ENCODE measurements at regions not wholly inside any gene's neighbourhood (a gene's known extent, or its start where the extent isn't known, plus 50 kb on each side); places are given as distances from the start of the nearest gene placed in this dataset.

DNA sequence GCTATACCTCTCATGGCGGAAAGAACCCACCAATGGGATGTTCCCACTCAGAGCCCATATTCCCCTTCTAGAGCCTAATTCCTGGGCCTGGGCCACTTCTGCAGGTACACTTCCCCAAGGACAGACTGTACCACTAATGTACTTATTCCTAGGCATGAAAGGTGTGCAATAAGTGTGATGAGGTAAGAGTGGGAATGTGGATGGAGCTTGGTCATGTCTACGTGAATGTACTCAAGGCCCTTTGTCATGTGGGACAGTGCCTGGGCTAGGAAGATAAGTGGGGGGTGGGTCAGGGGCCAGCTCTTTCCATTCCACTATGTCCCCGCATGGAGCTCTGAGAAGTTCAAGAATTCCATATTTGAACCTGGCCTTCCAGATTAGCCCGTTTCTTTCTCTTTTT lies 63.4 kb upstream of the FUT8 start:
- TF ChIP-seq, protein P1, sequence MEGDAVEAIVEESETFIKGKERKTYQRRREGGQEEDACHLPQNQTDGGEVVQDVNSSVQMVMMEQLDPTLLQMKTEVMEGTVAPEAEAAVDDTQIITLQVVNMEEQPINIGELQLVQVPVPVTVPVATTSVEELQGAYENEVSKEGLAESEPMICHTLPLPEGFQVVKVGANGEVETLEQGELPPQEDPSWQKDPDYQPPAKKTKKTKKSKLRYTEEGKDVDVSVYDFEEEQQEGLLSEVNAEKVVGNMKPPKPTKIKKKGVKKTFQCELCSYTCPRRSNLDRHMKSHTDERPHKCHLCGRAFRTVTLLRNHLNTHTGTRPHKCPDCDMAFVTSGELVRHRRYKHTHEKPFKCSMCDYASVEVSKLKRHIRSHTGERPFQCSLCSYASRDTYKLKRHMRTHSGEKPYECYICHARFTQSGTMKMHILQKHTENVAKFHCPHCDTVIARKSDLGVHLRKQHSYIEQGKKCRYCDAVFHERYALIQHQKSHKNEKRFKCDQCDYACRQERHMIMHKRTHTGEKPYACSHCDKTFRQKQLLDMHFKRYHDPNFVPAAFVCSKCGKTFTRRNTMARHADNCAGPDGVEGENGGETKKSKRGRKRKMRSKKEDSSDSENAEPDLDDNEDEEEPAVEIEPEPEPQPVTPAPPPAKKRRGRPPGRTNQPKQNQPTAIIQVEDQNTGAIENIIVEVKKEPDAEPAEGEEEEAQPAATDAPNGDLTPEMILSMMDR (IDR thresholded peaks at IDR 0.05; ENCODE audit: insufficient read depth, low read length) = no peak
- TF ChIP-seq, protein P2, sequence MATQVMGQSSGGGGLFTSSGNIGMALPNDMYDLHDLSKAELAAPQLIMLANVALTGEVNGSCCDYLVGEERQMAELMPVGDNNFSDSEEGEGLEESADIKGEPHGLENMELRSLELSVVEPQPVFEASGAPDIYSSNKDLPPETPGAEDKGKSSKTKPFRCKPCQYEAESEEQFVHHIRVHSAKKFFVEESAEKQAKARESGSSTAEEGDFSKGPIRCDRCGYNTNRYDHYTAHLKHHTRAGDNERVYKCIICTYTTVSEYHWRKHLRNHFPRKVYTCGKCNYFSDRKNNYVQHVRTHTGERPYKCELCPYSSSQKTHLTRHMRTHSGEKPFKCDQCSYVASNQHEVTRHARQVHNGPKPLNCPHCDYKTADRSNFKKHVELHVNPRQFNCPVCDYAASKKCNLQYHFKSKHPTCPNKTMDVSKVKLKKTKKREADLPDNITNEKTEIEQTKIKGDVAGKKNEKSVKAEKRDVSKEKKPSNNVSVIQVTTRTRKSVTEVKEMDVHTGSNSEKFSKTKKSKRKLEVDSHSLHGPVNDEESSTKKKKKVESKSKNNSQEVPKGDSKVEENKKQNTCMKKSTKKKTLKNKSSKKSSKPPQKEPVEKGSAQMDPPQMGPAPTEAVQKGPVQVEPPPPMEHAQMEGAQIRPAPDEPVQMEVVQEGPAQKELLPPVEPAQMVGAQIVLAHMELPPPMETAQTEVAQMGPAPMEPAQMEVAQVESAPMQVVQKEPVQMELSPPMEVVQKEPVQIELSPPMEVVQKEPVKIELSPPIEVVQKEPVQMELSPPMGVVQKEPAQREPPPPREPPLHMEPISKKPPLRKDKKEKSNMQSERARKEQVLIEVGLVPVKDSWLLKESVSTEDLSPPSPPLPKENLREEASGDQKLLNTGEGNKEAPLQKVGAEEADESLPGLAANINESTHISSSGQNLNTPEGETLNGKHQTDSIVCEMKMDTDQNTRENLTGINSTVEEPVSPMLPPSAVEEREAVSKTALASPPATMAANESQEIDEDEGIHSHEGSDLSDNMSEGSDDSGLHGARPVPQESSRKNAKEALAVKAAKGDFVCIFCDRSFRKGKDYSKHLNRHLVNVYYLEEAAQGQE (IDR thresholded peaks at IDR 0.05; ENCODE audit: insufficient replicate concordance, low read depth) = no peak

Measured in HL-60 (cell line).